WERI-Rb-1 (cell line): ENCODE measurements at regions not wholly inside any gene's neighbourhood (a gene's known extent, or its start where the extent isn't known, plus 50 kb on each side); places are given as distances from the start of the nearest gene placed in this dataset.

Experiments used
- DNase-seq: peaks from one replicate; pipeline ENCODE4 v3.0.0-alpha.2; 2020
- H3K27ac ChIP-seq: fragments of 250-450 bp; sonication (Bioruptor Pico); 2 replicates; pipeline ENCODE4 v1.5.1; 2020; ENCODE audit warnings: mild to moderate bottlenecking, moderate library complexity
- H3K27me3 ChIP-seq: fragments of 250-450 bp; sonication (Bioruptor Pico); 2 replicates; pipeline ENCODE4 v1.5.1; 2021; ENCODE audit warnings: mild to moderate bottlenecking, low read depth, moderate library complexity; ENCODE audit not compliant: insufficient read depth, severe bottlenecking
- H3K36me3 ChIP-seq: fragments of 250-450 bp; sonication (Bioruptor Pico); 2 replicates; pipeline ENCODE4 v1.5.1; 2020; ENCODE audit warnings: mild to moderate bottlenecking, moderate library complexity
- H3K4me3 ChIP-seq: 2 replicates; pipeline ENCODE4 v1.5.1; 2011; ENCODE audit warnings: low read depth, mild to moderate bottlenecking, control low read depth, low read length
- H3K9me3 ChIP-seq: fragments of 250-450 bp; sonication (Bioruptor Pico); 2 replicates; pipeline ENCODE4 v1.5.1; 2021; ENCODE audit warnings: mild to moderate bottlenecking, moderate library complexity; ENCODE audit not compliant: severe bottlenecking
- CTCF ChIP-seq: IDR thresholded peaks from 2 replicates; pipeline ENCODE4 v1.5.1; 2011; ENCODE audit warnings: low read depth, mild to moderate bottlenecking, control low read depth, inconsistent platforms, low read length

- no peak for DNase-seq
- Histone ChIP-seq H3K4me3 (no peak overlapping the region), H3K27me3 (no peaks in the 10 kb centered on the region), H3K36me3 (no peaks in the 10 kb centered on the region), H3K9me3 (no peaks in the 10 kb centered on the region), H3K27ac (no peak overlapping the region)
- no peak for TF ChIP-seq CTCF
These were observed 209.4 kb upstream of the SNX7 start for GRCh38 chr1:98452162-98452561.

GRCh38 chr1:98441281-98441680, 220.2 kb upstream of the SNX7 start:
- no peaks in the 10 kb centered on the region for H3K27me3 ChIP-seq
- H3K4me3 ChIP-seq, result no peak overlapping the region
- H3K36me3 ChIP-seq, result no peaks in the 10 kb centered on the region
- no peak for TF ChIP-seq CTCF
- H3K9me3 ChIP-seq, result no peaks in the 10 kb centered on the region
- no peak overlapping the region for H3K27ac ChIP-seq
- DNase-seq, result no peak

DNA sequence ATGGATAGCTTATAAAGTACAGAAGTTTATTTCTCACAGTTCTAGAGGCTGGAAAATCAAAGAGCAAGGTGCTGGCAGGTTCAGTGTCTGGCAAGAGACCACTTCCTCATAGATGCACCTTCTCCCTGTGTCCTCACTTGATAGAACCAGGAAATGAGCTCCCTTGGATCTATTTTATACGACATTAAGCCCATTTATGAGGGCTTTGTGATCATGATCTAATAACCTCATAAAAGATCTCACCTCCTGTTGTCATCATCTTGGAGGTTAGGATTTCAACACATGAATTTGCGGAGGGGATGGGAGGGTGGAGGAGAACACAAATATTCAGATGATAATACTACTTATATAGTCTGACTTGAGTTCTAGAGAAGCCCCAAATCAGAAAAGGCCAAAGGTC, 222.1 kb upstream of the SNX7 start:
- TF ChIP-seq CTCF, result no peak
- Histone ChIP-seq H3K27me3 (no peaks in the 10 kb centered on the region), H3K4me3 (no peak overlapping the region), H3K36me3 (no peaks in the 10 kb centered on the region), H3K9me3 (no peaks in the 10 kb centered on the region), H3K27ac (no peak overlapping the region)
- DNase-seq, result no peak

DNA sequence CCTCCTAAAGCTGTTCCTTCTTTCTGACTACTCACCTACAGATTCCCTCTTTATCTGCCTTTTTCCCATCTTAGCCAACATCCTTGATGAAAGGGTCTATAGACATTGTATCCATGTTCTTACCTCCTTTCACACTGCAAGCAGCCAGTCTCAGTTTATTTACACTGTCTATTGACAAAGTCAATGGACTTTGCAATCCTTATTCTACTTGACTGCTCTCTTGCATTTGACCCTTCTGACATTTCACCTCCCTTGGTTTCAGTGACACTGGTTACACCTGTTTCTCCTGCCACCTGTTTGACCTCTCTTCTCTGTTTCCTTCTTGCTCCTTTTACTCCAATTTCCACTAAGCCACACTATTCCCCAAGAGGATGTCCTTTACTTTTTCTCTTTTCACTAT, 224.0 kb upstream of the SNX7 start:
- no peaks in the 10 kb centered on the region for H3K36me3 ChIP-seq
- H3K9me3 ChIP-seq, result no peaks in the 10 kb centered on the region
- H3K27me3 ChIP-seq, result no peaks in the 10 kb centered on the region
- no peak overlapping the region for H3K27ac ChIP-seq
- no peak overlapping the region for H3K4me3 ChIP-seq
- no peak for TF ChIP-seq CTCF
- no peak for DNase-seq

DNA sequence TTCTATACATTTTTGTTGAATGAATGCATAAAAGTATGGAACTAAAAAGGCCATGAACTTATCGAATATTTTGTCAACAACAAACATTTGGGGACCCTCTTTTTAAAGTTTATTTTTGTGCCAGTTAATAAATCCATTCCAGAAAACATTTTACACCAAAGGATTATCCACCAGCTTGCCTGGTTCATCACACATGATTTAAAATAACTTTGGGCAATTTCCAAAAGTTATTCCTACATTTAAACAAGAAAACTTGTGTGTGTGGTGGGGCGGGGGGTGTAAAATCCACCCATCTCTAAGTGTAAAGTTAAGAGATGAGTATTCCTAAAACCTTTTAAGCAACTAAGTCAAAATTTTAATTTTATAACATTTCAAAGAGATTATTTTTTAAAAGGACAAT, 224.5 kb upstream of the SNX7 start:
- no peak overlapping the region for H3K4me3 ChIP-seq
- no peaks in the 10 kb centered on the region for H3K9me3 ChIP-seq
- H3K36me3 ChIP-seq, result no peaks in the 10 kb centered on the region
- no peak overlapping the region for H3K27ac ChIP-seq
- no peak for TF ChIP-seq CTCF
- no peak for DNase-seq
- no peaks in the 10 kb centered on the region for H3K27me3 ChIP-seq

DNA sequence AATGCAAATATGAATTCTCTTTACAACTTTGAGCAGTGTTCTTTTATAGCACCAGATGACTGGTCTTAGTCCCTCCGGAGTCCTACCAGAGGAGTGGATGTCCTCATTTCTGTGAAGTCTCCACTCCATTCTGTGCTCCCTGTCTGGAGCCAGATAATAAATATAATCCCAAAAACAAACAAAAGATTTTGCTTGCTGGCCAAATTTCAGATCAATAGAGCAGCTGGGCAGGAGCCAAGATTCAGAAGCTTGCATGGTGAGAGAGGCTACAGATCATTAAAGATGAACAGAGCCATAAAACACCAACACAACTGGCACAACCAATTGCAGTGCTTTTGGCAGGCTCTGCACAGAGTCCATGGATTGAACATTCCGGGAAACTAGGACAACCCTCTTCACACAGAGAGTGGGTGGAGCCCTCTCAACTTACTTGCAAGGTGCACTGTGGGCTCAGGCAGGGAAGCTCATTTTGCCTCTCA, 231.5 kb upstream of the SNX7 start:
- Histone ChIP-seq H3K9me3 (no peaks in the 10 kb centered on the region), H3K27ac (no peak overlapping the region), H3K36me3 (no peaks in the 10 kb centered on the region), H3K4me3 (no peak overlapping the region), H3K27me3 (no peaks in the 10 kb centered on the region)
- no peak for TF ChIP-seq CTCF
- DNase-seq, result no peak
